Loucy (cell line): ENCODE measurements at regions not wholly inside any gene's neighbourhood (a gene's known extent, or its start where the extent isn't known, plus 50 kb on each side); places are given as distances from the start of the nearest gene placed in this dataset.

Experiments used
- CTCF ChIP-seq: fragments of 200-600 bp; sonication (generic); conservative IDR thresholded peaks from 2 replicates; pipeline ENCODE4 v1.5.1; 2014; ENCODE audit warnings: mild to moderate bottlenecking, antibody characterized with exemption, low read length
- EZH2phosphoT487 ChIP-seq: fragments of 200-600 bp; IDR thresholded peaks from 2 replicates; pipeline ENCODE4 v1.6.1; 2018; ENCODE audit warnings: antibody characterized with exemption, mild to moderate bottlenecking, moderate library complexity, borderline replicate concordance

- TF ChIP-seq CTCF (no peak), EZH2phosphoT487 (no peak)
These were observed 57.0 kb upstream of the LMX1B start for GRCh38 chr9:126556560-126557250.
